Gastrocnemius medialis (tissue), 4 donors: ENCODE measurements at regions not wholly inside any gene's neighbourhood (a gene's known extent, or its start where the extent isn't known, plus 50 kb on each side); places are given as distances from the start of the nearest gene placed in this dataset.

Experiments
- CTCF ChIP-seq, 5 experiments: fragments of 450-650 bp in 3 of 5; fragments of 200-600 bp in 2 of 5; sonication (generic) in 2 of 5; IDR thresholded peaks in 4 of 5; conservative IDR thresholded peaks in 1 of 5; 1 replicate in 4 of 5; 2 replicates in 1 of 5; pipeline ENCODE4 v1.5.1; 2016 to 2019; ENCODE audit warnings: antibody characterized with exemption in 5 of 5, mild to moderate bottlenecking in 3 of 5, moderate library complexity in 3 of 5
- POLR2A ChIP-seq, 2 donors: fragments of 450-650 bp; IDR thresholded peaks; one replicate each; pipeline ENCODE4 v1.6.1; 2017; ENCODE audit warnings: antibody characterized with exemption in 2 of 2, mild to moderate bottlenecking in 2 of 2, moderate library complexity in 2 of 2

- TF ChIP-seq CTCF (IDR thresholded peaks at IDR 0.05 in 4 of 5, conservative IDR thresholded peaks at IDR 0.05 in 1 of 5) (no peak), POLR2A (IDR thresholded peaks at IDR 0.05) (no peak)
Observed at GRCh38 chr9:13948037-13948436, 365.9 kb downstream of the NFIB start.
